ENCODE measurements at regions not wholly inside any gene's neighbourhood (a gene's known extent, or its start where the extent isn't known, plus 50 kb on each side); places are given as distances from the start of the nearest gene placed in this dataset.

DNA sequence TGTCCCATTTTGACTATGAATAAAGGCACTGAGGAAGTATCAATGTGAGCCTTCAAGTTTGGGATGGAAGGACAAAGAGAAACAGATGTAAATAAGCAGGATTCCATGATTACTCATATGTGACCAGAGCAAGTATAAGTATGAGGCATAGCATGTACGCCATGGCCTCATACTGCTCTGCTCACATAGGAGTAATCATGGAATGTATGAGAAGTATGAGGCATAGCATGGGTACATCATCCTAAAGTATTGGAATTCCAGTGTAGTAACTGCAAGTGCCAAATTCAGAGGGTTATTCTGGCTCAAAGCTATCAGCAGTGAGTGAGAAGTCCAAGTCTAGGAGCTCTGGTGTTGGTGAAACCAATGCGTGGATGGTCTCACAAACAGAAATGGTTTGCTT, 81.2 kb upstream of the WDR72 start:
- no peaks in the 10 kb centered on the region for H3K9me3 ChIP-seq (ENCODE audit: low read length)
- no peak for DNase-seq
- H3K27me3 ChIP-seq (ENCODE audit: low read length) = no peaks in the 10 kb centered on the region
- H4K20me1 ChIP-seq (ENCODE audit: low read length) = no peaks in the 10 kb centered on the region
- H3K79me2 ChIP-seq (ENCODE audit: low read length) = no peaks in the 10 kb centered on the region
- no peak overlapping the region for H3K9ac ChIP-seq (ENCODE audit: low read length)
- TF ChIP-seq EZH2 (IDR thresholded peaks at IDR 0.05; ENCODE audit: low read length, unreplicated experiment) = no peak
- TF ChIP-seq, protein P1, sequence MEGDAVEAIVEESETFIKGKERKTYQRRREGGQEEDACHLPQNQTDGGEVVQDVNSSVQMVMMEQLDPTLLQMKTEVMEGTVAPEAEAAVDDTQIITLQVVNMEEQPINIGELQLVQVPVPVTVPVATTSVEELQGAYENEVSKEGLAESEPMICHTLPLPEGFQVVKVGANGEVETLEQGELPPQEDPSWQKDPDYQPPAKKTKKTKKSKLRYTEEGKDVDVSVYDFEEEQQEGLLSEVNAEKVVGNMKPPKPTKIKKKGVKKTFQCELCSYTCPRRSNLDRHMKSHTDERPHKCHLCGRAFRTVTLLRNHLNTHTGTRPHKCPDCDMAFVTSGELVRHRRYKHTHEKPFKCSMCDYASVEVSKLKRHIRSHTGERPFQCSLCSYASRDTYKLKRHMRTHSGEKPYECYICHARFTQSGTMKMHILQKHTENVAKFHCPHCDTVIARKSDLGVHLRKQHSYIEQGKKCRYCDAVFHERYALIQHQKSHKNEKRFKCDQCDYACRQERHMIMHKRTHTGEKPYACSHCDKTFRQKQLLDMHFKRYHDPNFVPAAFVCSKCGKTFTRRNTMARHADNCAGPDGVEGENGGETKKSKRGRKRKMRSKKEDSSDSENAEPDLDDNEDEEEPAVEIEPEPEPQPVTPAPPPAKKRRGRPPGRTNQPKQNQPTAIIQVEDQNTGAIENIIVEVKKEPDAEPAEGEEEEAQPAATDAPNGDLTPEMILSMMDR (conservative IDR thresholded peaks at IDR 0.05; ENCODE audit: low read depth, low read length) = no peak
- no TSS peak for BruUV-seq (replicated peaks)
- CTCF ChIA-PET = no interaction called here
- no peak overlapping the region for H3K4me2 ChIP-seq (ENCODE audit: low read length)
- no peaks in the 10 kb centered on the region for H3K4me1 ChIP-seq (ENCODE audit: insufficient read depth, low read length)
- H3F3A ChIP-seq (ENCODE audit: low read length, unreplicated experiment) = no peaks in the 10 kb centered on the region
- POLR2A ChIA-PET (ENCODE audit: unreplicated experiment) = no interaction called here
- H3K4me3 ChIP-seq (ENCODE audit: low read length) = no peak overlapping the region
- H3K27ac ChIP-seq (ENCODE audit: low read length) = no peak overlapping the region
- intact Hi-C loops (cut with micrococcal nuclease) = no loop called here
- no peaks in the 10 kb centered on the region for H3K36me3 ChIP-seq (ENCODE audit: low read depth, low read length)
- ATAC-seq = no peak
- H2AFZ ChIP-seq (ENCODE audit: low read length) = no peak overlapping the region
- no peaks in the 10 kb centered on the region for H3K9me2 ChIP-seq (replicated peaks; ENCODE audit: low read length)

DNA sequence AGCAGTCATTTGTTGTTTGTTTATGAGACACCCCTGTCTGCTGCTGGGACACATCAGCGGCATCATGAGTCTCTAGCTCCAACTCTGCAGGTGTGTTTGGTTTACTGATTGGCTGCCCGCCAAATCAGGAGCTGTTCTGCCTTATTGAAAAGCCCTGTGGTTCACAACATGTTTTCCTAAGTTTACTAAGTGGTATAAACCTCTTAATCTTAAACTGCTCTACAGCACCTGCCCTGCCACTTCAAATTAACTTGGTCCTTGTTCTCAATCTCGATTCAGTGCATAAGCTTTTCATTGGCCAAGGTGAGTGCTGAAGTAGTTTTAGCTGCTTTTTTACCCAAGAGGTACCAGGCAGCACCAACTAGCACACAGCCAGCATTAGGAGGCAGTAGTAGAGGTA, 77.8 kb upstream of the WDR72 start:
- no TSS peak for BruUV-seq (replicated peaks)
- Histone ChIP-seq H3K27ac (ENCODE audit: low read length) (no peak overlapping the region), H3K27me3 (ENCODE audit: low read length) (no peaks in the 10 kb centered on the region), H3K4me3 (ENCODE audit: low read length) (no peak overlapping the region), H2AFZ (ENCODE audit: low read length) (no peak overlapping the region), H3K79me2 (ENCODE audit: low read length) (no peaks in the 10 kb centered on the region), H3K4me2 (ENCODE audit: low read length) (no peak overlapping the region), H3K4me1 (ENCODE audit: insufficient read depth, low read length) (no peaks in the 10 kb centered on the region), H3F3A (ENCODE audit: low read length, unreplicated experiment) (no peaks in the 10 kb centered on the region), H3K9me3 (ENCODE audit: low read length) (no peaks in the 10 kb centered on the region), H3K36me3 (ENCODE audit: low read depth, low read length) (no peaks in the 10 kb centered on the region), H3K9ac (ENCODE audit: low read length) (no peak overlapping the region), H3K9me2 (replicated peaks; ENCODE audit: low read length) (no peaks in the 10 kb centered on the region), H4K20me1 (ENCODE audit: low read length) (no peaks in the 10 kb centered on the region)
- ATAC-seq = no peak
- ChIA-PET CTCF (no interaction called here), POLR2A (ENCODE audit: unreplicated experiment) (no interaction called here)
- DNase-seq = peak; percentile 4
- intact Hi-C loops (cut with micrococcal nuclease) = no loop called here
- TF ChIP-seq, protein P1 (conservative IDR thresholded peaks at IDR 0.05; ENCODE audit: low read depth, low read length) = no peak
- no peak for TF ChIP-seq EZH2 (IDR thresholded peaks at IDR 0.05; ENCODE audit: low read length, unreplicated experiment)
- no peak for TF ChIP-seq EZH2phosphoT487 (IDR thresholded peaks at IDR 0.05; ENCODE audit: borderline replicate concordance, low read length)

DNA sequence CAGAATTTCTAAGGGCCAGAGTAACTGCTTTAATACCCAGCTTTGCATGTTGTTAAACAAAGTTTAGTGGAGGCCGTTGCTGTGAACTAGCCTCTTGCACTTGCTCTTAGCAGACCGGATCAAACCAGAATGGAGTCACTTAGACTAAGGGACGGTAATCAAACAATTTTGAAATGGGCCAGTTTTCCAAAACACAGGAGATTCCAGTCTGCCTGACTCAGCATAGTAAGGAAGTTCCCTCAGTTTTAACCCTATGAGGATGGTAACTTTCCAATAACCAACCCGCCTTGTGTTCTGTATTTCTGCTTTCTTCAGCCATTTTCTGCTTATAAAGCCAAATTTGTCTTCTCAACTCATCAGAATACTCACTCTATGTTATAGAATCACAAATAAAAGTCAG, 77.2 kb upstream of the WDR72 start:
- no peaks in the 10 kb centered on the region for H3K27me3 ChIP-seq (ENCODE audit: low read length)
- ATAC-seq = no peak
- H2AFZ ChIP-seq (ENCODE audit: low read length) = no peak overlapping the region
- H3F3A ChIP-seq (ENCODE audit: low read length, unreplicated experiment) = no peaks in the 10 kb centered on the region
- no peaks in the 10 kb centered on the region for H3K36me3 ChIP-seq (ENCODE audit: low read depth, low read length)
- DNase-seq = no peak
- H3K9me2 ChIP-seq (replicated peaks; ENCODE audit: low read length) = no peaks in the 10 kb centered on the region
- H3K27ac ChIP-seq (ENCODE audit: low read length) = no peak overlapping the region
- BruUV-seq (replicated peaks) = no TSS peak
- TF ChIP-seq, protein P1 (conservative IDR thresholded peaks at IDR 0.05; ENCODE audit: low read depth, low read length) = no peak
- no peak for TF ChIP-seq EZH2 (IDR thresholded peaks at IDR 0.05; ENCODE audit: low read length, unreplicated experiment)
- no peak for TF ChIP-seq EZH2phosphoT487 (IDR thresholded peaks at IDR 0.05; ENCODE audit: borderline replicate concordance, low read length)
- no peak overlapping the region for H3K4me2 ChIP-seq (ENCODE audit: low read length)
- intact Hi-C loops (cut with micrococcal nuclease) = no loop called here
- H3K9me3 ChIP-seq (ENCODE audit: low read length) = no peaks in the 10 kb centered on the region
- H3K79me2 ChIP-seq (ENCODE audit: low read length) = no peaks in the 10 kb centered on the region
- CTCF ChIA-PET = no interaction called here
- H4K20me1 ChIP-seq (ENCODE audit: low read length) = no peaks in the 10 kb centered on the region
- no peak overlapping the region for H3K9ac ChIP-seq (ENCODE audit: low read length)
- H3K4me3 ChIP-seq (ENCODE audit: low read length) = no peak overlapping the region
- POLR2A ChIA-PET (ENCODE audit: unreplicated experiment) = no interaction called here
- no peaks in the 10 kb centered on the region for H3K4me1 ChIP-seq (ENCODE audit: insufficient read depth, low read length)
